H54 (cell line): ENCODE measurements at regions not wholly inside any gene's neighbourhood (a gene's known extent, or its start where the extent isn't known, plus 50 kb on each side); places are given as distances from the start of the nearest gene placed in this dataset.

Source experiments
- DNase-seq: peaks from one replicate; pipeline ENCODE4 v3.0.0; 2011; ENCODE audit warnings: low spot score, mixed read lengths; ENCODE audit not compliant: insufficient read length
- FAIRE-seq: peaks from 3 replicates; lab custom pipeline; 2011; peaks lifted over from hg19 to GRCh38; lab: Jason Lieb, UNC
- POLR2A ChIP-seq: IDR thresholded peaks from 2 replicates; pipeline ENCODE4 v1.6.1; 2011; ENCODE audit warnings: low read depth, mild to moderate bottlenecking, low read length

- no peak for FAIRE-seq
- TF ChIP-seq POLR2A, result no peak
- DNase-seq, result no peak
Measured at GRCh38 chr6:51533962-51534361, 553.5 kb downstream of the PKHD1 start.

DNA sequence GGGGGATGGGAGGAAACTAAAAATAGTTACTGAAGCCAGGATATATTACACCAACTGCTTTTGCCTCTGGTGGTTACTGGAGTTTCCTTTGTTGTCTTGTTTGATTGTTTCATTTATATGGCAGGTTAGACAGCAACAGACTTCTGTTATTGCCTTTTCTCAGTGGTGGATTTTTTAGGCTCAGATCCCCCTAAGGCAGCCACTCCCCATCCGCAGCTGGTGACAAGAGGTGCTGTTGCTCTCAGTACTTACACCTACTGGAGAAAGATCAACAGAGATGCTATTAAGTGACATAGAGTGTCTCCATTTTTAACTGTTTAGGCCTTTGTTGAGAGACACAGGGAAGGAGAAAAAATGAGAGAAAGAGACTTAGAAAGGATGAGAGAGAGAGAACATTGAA lies 552.1 kb downstream of the PKHD1 start:
- FAIRE-seq (no peak), DNase-seq (no peak)
- no peak for TF ChIP-seq POLR2A

GRCh38 chr6:51536728-51537127 lies 550.7 kb downstream of the PKHD1 start:
- no peak for FAIRE-seq
- no peak for TF ChIP-seq POLR2A
- DNase-seq, result no peak

- FAIRE-seq, result no peak
- DNase-seq, result no peak
Measured at GRCh38 chr6:51541847-51542246, 545.6 kb downstream of the PKHD1 start.

DNA sequence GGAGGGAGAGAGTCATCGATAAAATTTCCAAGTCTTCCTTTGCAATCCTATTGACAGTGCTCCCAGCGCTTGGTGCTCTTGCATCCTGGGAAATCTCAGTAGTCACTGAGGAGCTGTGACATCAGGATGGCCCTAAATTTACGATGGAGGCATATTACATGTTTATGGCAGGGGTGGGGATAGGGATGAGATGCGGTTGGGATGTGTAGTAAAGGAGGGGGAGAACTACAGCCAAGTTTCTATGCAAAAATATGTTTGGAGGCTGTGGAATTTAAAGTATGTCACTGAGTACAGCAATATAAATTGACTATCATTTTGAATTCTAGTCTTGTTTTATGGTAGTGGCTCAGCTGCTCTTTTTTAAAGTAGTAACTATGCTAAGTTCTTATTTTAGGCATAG lies 544.9 kb downstream of the PKHD1 start:
- DNase-seq (no peak), FAIRE-seq (no peak)
- no peak for TF ChIP-seq POLR2A

More at GRCh38 chr6:51541847-51542246, 545.6 kb downstream of the PKHD1 start:
- TF ChIP-seq POLR2A, result no peak

- no peak for FAIRE-seq
- DNase-seq, result no peak
- no peak for TF ChIP-seq POLR2A
Measured at GRCh38 chr6:51550243-51550642, 537.2 kb downstream of the PKHD1 start.

GRCh38 chr6:51552435-51552834 lies 535.0 kb downstream of the PKHD1 start:
- no peak for TF ChIP-seq POLR2A
- no peak for DNase-seq
- FAIRE-seq, result no peak

DNA sequence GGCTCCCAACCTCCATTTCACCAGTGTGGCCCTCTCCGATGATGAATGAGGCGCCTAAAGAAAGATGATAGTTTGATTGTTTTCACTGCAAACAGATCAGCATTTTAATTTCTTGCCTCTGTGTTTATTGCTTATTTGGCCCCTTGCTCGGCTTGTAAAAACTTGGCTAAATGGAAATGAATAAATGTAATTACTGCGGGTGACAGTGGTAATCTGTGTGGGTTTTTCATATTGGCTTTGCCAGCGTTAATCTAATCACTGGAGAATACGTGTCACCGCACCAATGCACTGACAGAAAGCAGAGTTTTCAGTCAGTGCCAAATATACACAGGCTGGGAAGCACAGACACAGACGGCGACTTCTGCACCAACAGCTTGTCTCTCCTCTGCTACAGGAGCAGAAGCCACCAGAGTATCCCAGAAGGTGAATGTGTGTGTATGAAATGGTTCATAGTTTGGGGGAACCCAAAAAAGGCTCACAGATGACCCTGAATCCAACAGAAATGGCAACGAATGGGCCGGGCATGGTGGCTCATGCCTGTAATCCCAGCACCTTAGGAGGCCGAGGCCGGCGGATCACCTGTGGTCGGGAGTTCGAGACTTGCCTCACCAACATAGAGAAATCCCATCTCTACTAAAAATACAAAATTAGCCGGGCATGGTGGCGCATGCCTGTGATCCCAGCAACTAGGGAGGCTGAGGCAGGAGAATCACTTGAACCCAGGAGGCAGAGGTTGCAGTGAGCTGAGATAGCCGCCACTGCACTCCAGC lies 534.0 kb downstream of the PKHD1 start:
- TF ChIP-seq POLR2A, result no peak
- DNase-seq, result no peak
- no peak for FAIRE-seq

GRCh38 chr6:51554029-51554428 lies 533.4 kb downstream of the PKHD1 start:
- no peak for FAIRE-seq

DNA sequence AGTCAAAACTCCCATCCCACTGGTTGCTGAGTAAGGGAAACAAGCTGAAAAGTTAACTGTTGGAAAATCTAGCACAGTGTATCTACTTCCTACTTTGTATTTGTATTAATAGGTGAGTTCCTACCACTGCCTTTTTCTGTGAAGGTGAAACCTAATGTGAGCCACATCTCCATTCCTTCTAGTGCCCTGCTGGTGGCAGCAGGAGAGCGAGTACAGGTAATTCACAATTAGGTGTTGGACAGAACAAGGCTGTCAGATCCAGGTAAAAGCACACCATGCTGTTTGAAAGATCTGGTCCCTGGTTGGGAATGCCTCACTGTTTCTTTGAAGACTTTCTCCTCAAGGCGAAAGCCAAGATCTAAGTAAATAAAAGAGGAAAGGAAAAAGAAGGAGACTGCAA lies 528.4 kb downstream of the PKHD1 start:
- DNase-seq, result no peak
- TF ChIP-seq POLR2A, result no peak
- no peak for FAIRE-seq

More at GRCh38 chr6:51554029-51554428, 533.4 kb downstream of the PKHD1 start:
- TF ChIP-seq POLR2A, result no peak
- DNase-seq, result no peak

- TF ChIP-seq POLR2A, result no peak
- DNase-seq, result no peak
- FAIRE-seq, result no peak
Measured at GRCh38 chr6:51562198-51562597, 525.2 kb downstream of the PKHD1 start.
